HG03558 (cell line): ENCODE measurements at regions not wholly inside any gene's neighbourhood (a gene's known extent, or its start where the extent isn't known, plus 50 kb on each side); places are given as distances from the start of the nearest gene placed in this dataset.

Experiments used
- ATAC-seq: cut with Tn5 transposase; IDR thresholded peaks from one replicate; pipeline ENCODE4 v1.9.1; 2021; ENCODE audit warnings: moderate number of reproducible peaks; ENCODE audit not compliant: unreplicated experiment; ENCODE audit errors: extremely low read depth

GRCh38 chr1:94708811-94709210 lies 111.3 kb upstream of the SLC44A3 start:
- ATAC-seq, result no peak

- no peak for ATAC-seq
Measured at GRCh38 chr1:94708299-94708685, 111.9 kb upstream of the SLC44A3 start.

GRCh38 chr1:94707321-94708298 lies 112.5 kb upstream of the SLC44A3 start:
- no peak for ATAC-seq

GRCh38 chr1:94702442-94702815 lies 117.7 kb upstream of the SLC44A3 start:
- no peak for ATAC-seq

- no peak for ATAC-seq
Measured at GRCh38 chr1:94701796-94702441, 118.2 kb upstream of the SLC44A3 start.

GRCh38 chr1:94698759-94699502 lies 121.2 kb upstream of the SLC44A3 start:
- ATAC-seq, result no peak

- ATAC-seq, result no peak
Measured at GRCh38 chr1:94698356-94698755, 121.8 kb upstream of the SLC44A3 start.

- ATAC-seq, result no peak
Measured at GRCh38 chr1:94697839-94698238, 122.3 kb upstream of the SLC44A3 start.

- no peak for ATAC-seq
Measured at GRCh38 chr1:94694226-94694915, 125.8 kb upstream of the SLC44A3 start.

- no peak for ATAC-seq
Measured at GRCh38 chr1:94693435-94693834, 126.7 kb upstream of the SLC44A3 start.

- ATAC-seq, result no peak
Measured at GRCh38 chr1:94693029-94693428, 127.1 kb upstream of the SLC44A3 start.

- no peak for ATAC-seq
Measured at GRCh38 chr1:94688646-94689045, 131.5 kb upstream of the SLC44A3 start.

- ATAC-seq, result no peak
Measured at GRCh38 chr1:94686882-94687281, 133.3 kb upstream of the SLC44A3 start.

- no peak for ATAC-seq
Measured at GRCh38 chr1:94684690-94685250, 135.4 kb upstream of the SLC44A3 start.

- no peak for ATAC-seq
Measured at GRCh38 chr1:94683886-94684285, 136.3 kb upstream of the SLC44A3 start.

- ATAC-seq, result no peak
Measured at GRCh38 chr1:94680039-94680377, 138.4 kb upstream of the F3 start.

GRCh38 chr1:94679332-94680038 lies 137.9 kb upstream of the F3 start:
- ATAC-seq, result no peak

GRCh38 chr1:94678202-94678848 lies 136.8 kb upstream of the F3 start:
- no peak for ATAC-seq

- ATAC-seq, result no peak
Measured at GRCh38 chr1:94677714-94678113, 136.2 kb upstream of the F3 start.
